22Rv1 (cell line): ENCODE measurements at regions not wholly inside any gene's neighbourhood (a gene's known extent, or its start where the extent isn't known, plus 50 kb on each side); places are given as distances from the start of the nearest gene placed in this dataset.
"Not testable (repeated sequence)": the region's sequence is repeated elsewhere in the genome, so short reads cannot be mapped to it uniquely, and the experiment has no call there.

Experiments used
- ZFX ChIP-seq: fragments of 450-650 bp; IDR thresholded peaks from 2 replicates; pipeline ENCODE4 v1.6.1; 2017; ENCODE audit warnings: antibody characterized with exemption, borderline replicate concordance
- TF ChIP-seq, protein P1 (sequence below): fragments of 450-650 bp; IDR thresholded peaks from 2 replicates; pipeline ENCODE4 v1.5.1; 2017; ENCODE audit warnings: mild to moderate bottlenecking

DNA sequence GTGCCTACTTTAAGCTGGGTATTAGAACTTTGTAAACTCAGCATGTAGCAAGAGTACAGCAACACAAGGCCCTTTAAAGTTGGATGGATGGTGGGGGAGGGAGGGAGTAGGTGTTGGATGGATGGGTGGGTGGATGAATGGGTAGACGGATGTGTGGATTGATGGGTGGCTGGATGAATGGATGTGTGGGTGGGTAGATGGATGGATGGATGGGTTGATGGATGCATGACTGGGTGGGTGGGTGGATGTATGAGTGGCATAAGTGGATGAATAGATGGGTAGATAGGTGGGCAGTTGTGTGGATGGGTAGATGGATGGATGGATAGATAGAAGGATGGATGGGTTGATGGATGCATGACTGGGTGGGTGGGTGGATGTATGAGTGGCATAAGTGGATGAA, 209.8 kb downstream of the NPIPB11 start:
- TF ChIP-seq, protein P1, sequence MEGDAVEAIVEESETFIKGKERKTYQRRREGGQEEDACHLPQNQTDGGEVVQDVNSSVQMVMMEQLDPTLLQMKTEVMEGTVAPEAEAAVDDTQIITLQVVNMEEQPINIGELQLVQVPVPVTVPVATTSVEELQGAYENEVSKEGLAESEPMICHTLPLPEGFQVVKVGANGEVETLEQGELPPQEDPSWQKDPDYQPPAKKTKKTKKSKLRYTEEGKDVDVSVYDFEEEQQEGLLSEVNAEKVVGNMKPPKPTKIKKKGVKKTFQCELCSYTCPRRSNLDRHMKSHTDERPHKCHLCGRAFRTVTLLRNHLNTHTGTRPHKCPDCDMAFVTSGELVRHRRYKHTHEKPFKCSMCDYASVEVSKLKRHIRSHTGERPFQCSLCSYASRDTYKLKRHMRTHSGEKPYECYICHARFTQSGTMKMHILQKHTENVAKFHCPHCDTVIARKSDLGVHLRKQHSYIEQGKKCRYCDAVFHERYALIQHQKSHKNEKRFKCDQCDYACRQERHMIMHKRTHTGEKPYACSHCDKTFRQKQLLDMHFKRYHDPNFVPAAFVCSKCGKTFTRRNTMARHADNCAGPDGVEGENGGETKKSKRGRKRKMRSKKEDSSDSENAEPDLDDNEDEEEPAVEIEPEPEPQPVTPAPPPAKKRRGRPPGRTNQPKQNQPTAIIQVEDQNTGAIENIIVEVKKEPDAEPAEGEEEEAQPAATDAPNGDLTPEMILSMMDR, result not testable (repeated sequence)
- TF ChIP-seq ZFX, result not testable (repeated sequence)
